ENCODE measurements at regions not wholly inside any gene's neighbourhood (a gene's known extent, or its start where the extent isn't known, plus 50 kb on each side); places are given as distances from the start of the nearest gene placed in this dataset.

- DNase-seq: no peak
- TF ChIP-seq CTCF (IDR thresholded peaks at IDR 0.05; ENCODE audit: partially characterized antibody, unreplicated experiment): no peak
- H3K4me1 Mint-ChIP-seq (ENCODE audit: low read depth, unreplicated experiment): peaks cover 2% of the 10 kb centered on the region
- H3K9me3 Mint-ChIP-seq (ENCODE audit: unreplicated experiment): no peaks in the 10 kb centered on the region
- no peak overlapping the region for H3K4me3 Mint-ChIP-seq (ENCODE audit: unreplicated experiment)
- H3K27ac Mint-ChIP-seq (ENCODE audit: unreplicated experiment): no peak overlapping the region
- H3K27me3 Mint-ChIP-seq (ENCODE audit: unreplicated experiment): no peaks in the 10 kb centered on the region
- H3K36me3 Mint-ChIP-seq (ENCODE audit: unreplicated experiment): no peaks in the 10 kb centered on the region
These were observed 602.0 kb downstream of the TBL1XR1 start for GRCh38 chr3:176595307-176595706.

GRCh38 chr3:176590722-176591121 is 606.6 kb downstream of the TBL1XR1 start:
- Mint-ChIP-seq H3K36me3 (ENCODE audit: unreplicated experiment) (no peaks in the 10 kb centered on the region), H3K4me3 (ENCODE audit: unreplicated experiment) (no peak overlapping the region), H3K9me3 (ENCODE audit: unreplicated experiment) (no peaks in the 10 kb centered on the region), H3K27ac (ENCODE audit: unreplicated experiment) (no peak overlapping the region), H3K4me1 (ENCODE audit: low read depth, unreplicated experiment) (peaks cover 2% of the 10 kb centered on the region), H3K27me3 (ENCODE audit: unreplicated experiment) (peaks cover 2% of the 10 kb centered on the region)
- no peak for DNase-seq
- no peak for TF ChIP-seq CTCF (IDR thresholded peaks at IDR 0.05; ENCODE audit: partially characterized antibody, unreplicated experiment)

- Mint-ChIP-seq H3K4me1 (ENCODE audit: low read depth, unreplicated experiment) (peaks cover 2% of the 10 kb centered on the region), H3K9me3 (ENCODE audit: unreplicated experiment) (no peaks in the 10 kb centered on the region), H3K36me3 (ENCODE audit: unreplicated experiment) (no peaks in the 10 kb centered on the region), H3K4me3 (ENCODE audit: unreplicated experiment) (no peak overlapping the region), H3K27ac (ENCODE audit: unreplicated experiment) (no peak overlapping the region), H3K27me3 (ENCODE audit: unreplicated experiment) (peaks cover 2% of the 10 kb centered on the region)
- no peak for TF ChIP-seq CTCF (IDR thresholded peaks at IDR 0.05; ENCODE audit: partially characterized antibody, unreplicated experiment)
- DNase-seq: no peak
These were observed 610.2 kb downstream of the TBL1XR1 start for GRCh38 chr3:176587089-176587488.

- peaks cover 2% of the 10 kb centered on the region for H3K27me3 Mint-ChIP-seq (ENCODE audit: unreplicated experiment)
- H3K4me1 Mint-ChIP-seq (ENCODE audit: low read depth, unreplicated experiment): no peaks in the 10 kb centered on the region
- no peak overlapping the region for H3K27ac Mint-ChIP-seq (ENCODE audit: unreplicated experiment)
- DNase-seq: no peak
- no peaks in the 10 kb centered on the region for H3K9me3 Mint-ChIP-seq (ENCODE audit: unreplicated experiment)
- no peak for TF ChIP-seq CTCF (IDR thresholded peaks at IDR 0.05; ENCODE audit: partially characterized antibody, unreplicated experiment)
- H3K36me3 Mint-ChIP-seq (ENCODE audit: unreplicated experiment): no peaks in the 10 kb centered on the region
- H3K4me3 Mint-ChIP-seq (ENCODE audit: unreplicated experiment): no peak overlapping the region
These were observed 612.7 kb downstream of the TBL1XR1 start for GRCh38 chr3:176584413-176585176.

GRCh38 chr3:176583956-176584355 is 613.3 kb downstream of the TBL1XR1 start:
- H3K4me3 Mint-ChIP-seq (ENCODE audit: unreplicated experiment): no peak overlapping the region
- no peaks in the 10 kb centered on the region for H3K9me3 Mint-ChIP-seq (ENCODE audit: unreplicated experiment)

More at GRCh38 chr3:176583956-176584355, 613.3 kb downstream of the TBL1XR1 start:
- TF ChIP-seq CTCF (IDR thresholded peaks at IDR 0.05; ENCODE audit: partially characterized antibody, unreplicated experiment): no peak
- H3K36me3 Mint-ChIP-seq (ENCODE audit: unreplicated experiment): no peaks in the 10 kb centered on the region
- DNase-seq: no peak
- H3K4me1 Mint-ChIP-seq (ENCODE audit: low read depth, unreplicated experiment): no peaks in the 10 kb centered on the region
- H3K27me3 Mint-ChIP-seq (ENCODE audit: unreplicated experiment): no peaks in the 10 kb centered on the region
- no peak overlapping the region for H3K27ac Mint-ChIP-seq (ENCODE audit: unreplicated experiment)

Data from glutamatergic neuron (in vitro differentiated cells).